HEK293T (cell line): ENCODE measurements at regions not wholly inside any gene's neighbourhood (a gene's known extent, or its start where the extent isn't known, plus 50 kb on each side); places are given as distances from the start of the nearest gene placed in this dataset.

ENCODE experiments used
- CTCF ChIA-PET: fragments of 350-600 bp; formaldehyde crosslinking; extraction: SDS; loops from one replicate; lab custom pipeline; 2021; ENCODE audit warnings: antibody characterized with exemption, inconsistent platforms; lab: Yijun Ruan, JAX
- POLR2A ChIA-PET: fragments of 350-600 bp; formaldehyde crosslinking; extraction: SDS; loops from one replicate; lab custom pipeline; 2020; ENCODE audit warnings: antibody characterized with exemption, inconsistent platforms; lab: Yijun Ruan, JAX
- DNase-seq: peaks from one replicate; pipeline ENCODE4 v3.0.0; 2012; ENCODE audit warnings: mixed read lengths; ENCODE audit errors: extremely low spot score
- ARNT ChIP-seq: fragments of 450-650 bp; IDR thresholded peaks from 2 replicates; pipeline ENCODE4 v1.6.1; 2017; ENCODE audit warnings: mild to moderate bottlenecking
- BHLHE40 ChIP-seq: fragments of 450-650 bp; IDR thresholded peaks from 2 replicates; pipeline ENCODE4 v1.6.1; 2016; ENCODE audit warnings: mild to moderate bottlenecking, moderate library complexity, borderline replicate concordance
- CTBP1 ChIP-seq: fragments of 450-650 bp; IDR thresholded peaks from 2 replicates; pipeline ENCODE4 v1.6.1; 2016; ENCODE audit warnings: borderline replicate concordance
- ELF4 ChIP-seq: fragments of 450-650 bp; IDR thresholded peaks from 2 replicates; pipeline ENCODE4 v1.6.1; 2017; ENCODE audit warnings: antibody characterized with exemption
- FOXA1 ChIP-seq: fragments of 450-650 bp; IDR thresholded peaks from 2 replicates; pipeline ENCODE4 v1.6.1; 2016; ENCODE audit warnings: mild to moderate bottlenecking
- FOXK2 ChIP-seq: fragments of 450-650 bp; IDR thresholded peaks from 2 replicates; pipeline ENCODE4 v1.6.1; 2016; ENCODE audit warnings: mild to moderate bottlenecking
- FOXM1 ChIP-seq: fragments of 450-650 bp; IDR thresholded peaks from 2 replicates; pipeline ENCODE4 v1.6.1; 2017; ENCODE audit warnings: mild to moderate bottlenecking, borderline replicate concordance
- HDGF ChIP-seq: fragments of 450-650 bp; IDR thresholded peaks from 2 replicates; pipeline ENCODE4 v1.6.1; 2017; ENCODE audit warnings: antibody characterized with exemption, borderline replicate concordance
- L3MBTL2 ChIP-seq: fragments of 450-650 bp; conservative IDR thresholded peaks from 2 replicates; pipeline ENCODE4 v1.6.1; 2016; ENCODE audit warnings: mild to moderate bottlenecking
- LEF1 ChIP-seq: fragments of 450-650 bp; IDR thresholded peaks from 2 replicates; pipeline ENCODE4 v1.6.1; 2017; ENCODE audit warnings: mild to moderate bottlenecking, borderline replicate concordance
- NFRKB ChIP-seq: fragments of 450-650 bp; IDR thresholded peaks from 2 replicates; pipeline ENCODE4 v1.6.1; 2016; ENCODE audit warnings: mild to moderate bottlenecking, moderate library complexity
- PKNOX1 ChIP-seq: fragments of 450-650 bp; IDR thresholded peaks from 2 replicates; pipeline ENCODE4 v1.6.1; 2016
- SP1 ChIP-seq: fragments of 450-650 bp; IDR thresholded peaks from 2 replicates; pipeline ENCODE4 v1.6.1; 2017
- SUZ12 ChIP-seq: fragments of 450-650 bp; IDR thresholded peaks from 2 replicates; pipeline ENCODE4 v1.6.1; 2016; ENCODE audit warnings: mild to moderate bottlenecking
- TARDBP ChIP-seq: fragments of 450-650 bp; IDR thresholded peaks from 2 replicates; pipeline ENCODE4 v1.6.1; 2016
- ZNF384 ChIP-seq: fragments of 450-650 bp; IDR thresholded peaks from 2 replicates; pipeline ENCODE4 v1.6.1; 2016

GRCh38 chr6:155580904-155581303, 125.3 kb upstream of the NOX3 start:
- TF ChIP-seq FOXM1 (no peak), FOXK2 (no peak), TARDBP (no peak), ZNF384 (no peak), FOXA1 (no peak)
- CTCF ChIA-PET: interaction anchor here (0.6 to 0.9 kb wide), 2 partner anchors 177 to 247 kb away, joined by 3 read pairs; no protein-coding TSS in a partner anchor
- POLR2A ChIA-PET: no interaction called here
- peak; percentile 32 for DNase-seq

GRCh38 chr6:155578251-155578650, 122.6 kb upstream of the NOX3 start:
- CTCF ChIA-PET: no interaction called here

GRCh38 chr6:155561966-155562364, 106.3 kb upstream of the NOX3 start:
- CTCF ChIA-PET: interaction anchor here (0.6 kb wide), 1 partner anchor 777 kb away, joined by 3 read pairs; no protein-coding TSS in a partner anchor
- POLR2A ChIA-PET: no interaction called here
- TF ChIP-seq HDGF (no peak), FOXA1 (no peak), BHLHE40 (no peak), SP1 (no peak), ELF4 (no peak), FOXK2 (no peak), ARNT (no peak), L3MBTL2 (no peak), NFRKB (no peak), TARDBP (no peak), CTBP1 (no peak), ZNF384 (no peak), PKNOX1 (no peak)
- no peak for DNase-seq

More at GRCh38 chr6:155578251-155578650, 122.6 kb upstream of the NOX3 start:
- TF ChIP-seq NFRKB (no peak), CTBP1 (no peak), FOXA1 (no peak), TARDBP (no peak), SUZ12 (no peak)
- DNase-seq: no peak
- POLR2A ChIA-PET: no interaction called here

GRCh38 chr6:155561257-155561965, 105.8 kb upstream of the NOX3 start:
- no peak for DNase-seq
- TF ChIP-seq PKNOX1: no peak
- ChIA-PET POLR2A (no interaction called here), CTCF (no interaction called here)

GRCh38 chr6:155549928-155550327, 94.3 kb upstream of the NOX3 start:
- TF ChIP-seq SP1: no peak
- TF ChIP-seq BHLHE40: no peak
- TF ChIP-seq FOXK2: no peak
- no peak for TF ChIP-seq NFRKB
- no peak for TF ChIP-seq HDGF
- no peak for TF ChIP-seq L3MBTL2
- TF ChIP-seq FOXM1: no peak
- TF ChIP-seq LEF1: no peak
- no peak for TF ChIP-seq FOXA1
- no peak for TF ChIP-seq SUZ12
- TF ChIP-seq ARNT: no peak
- TF ChIP-seq CTBP1: no peak
- TF ChIP-seq ZNF384: no peak
- no peak for TF ChIP-seq ELF4
- no peak for TF ChIP-seq PKNOX1
- TF ChIP-seq TARDBP: no peak
- DNase-seq: no peak
- ChIA-PET POLR2A (no interaction called here), CTCF (no interaction called here)

- no peak for DNase-seq
- POLR2A ChIA-PET: no interaction called here
- CTCF ChIA-PET: no interaction called here
- TF ChIP-seq FOXM1: no peak
- TF ChIP-seq ZNF384: no peak
- no peak for TF ChIP-seq L3MBTL2
- no peak for TF ChIP-seq TARDBP
- no peak for TF ChIP-seq BHLHE40
- no peak for TF ChIP-seq PKNOX1
- TF ChIP-seq SP1: no peak
- no peak for TF ChIP-seq SUZ12
- TF ChIP-seq FOXA1: no peak
- TF ChIP-seq CTBP1: no peak
- no peak for TF ChIP-seq LEF1
- TF ChIP-seq ELF4: no peak
- no peak for TF ChIP-seq ARNT
- no peak for TF ChIP-seq FOXK2
Observed at GRCh38 chr6:155549028-155549798, 93.6 kb upstream of the NOX3 start.
